ENCODE measurements at regions not wholly inside any gene's neighbourhood (a gene's known extent, or its start where the extent isn't known, plus 50 kb on each side); places are given as distances from the start of the nearest gene placed in this dataset.

GRCh38 chr6:131353876-131354275, 218.6 kb downstream of the AKAP7 start:
- Histone ChIP-seq H3K9ac (no peak overlapping the region), H3K4me1 (ENCODE audit: low read depth, poor library complexity, severe bottlenecking) (no peaks in the 10 kb centered on the region), H3K4me3 (IDR thresholded peaks at IDR 0.05; ENCODE audit: insufficient read depth, low read depth, low read length) (no peak overlapping the region), H3K27me3 (ENCODE audit: insufficient read depth, low read depth) (no peaks in the 10 kb centered on the region), H4K20me1 (ENCODE audit: insufficient read depth) (no peaks in the 10 kb centered on the region), H3K27ac (no peak overlapping the region), H3K36me3 (ENCODE audit: insufficient read depth) (no peaks in the 10 kb centered on the region), H2AFZ (ENCODE audit: low read depth) (no peak overlapping the region), H3K4me2 (no peak overlapping the region), H3K79me2 (ENCODE audit: insufficient read depth, low read depth) (no peaks in the 10 kb centered on the region)
- no peak for TF ChIP-seq CTCF (conservative IDR thresholded peaks at IDR 0.05; ENCODE audit: low read depth, low read length)

GRCh38 chr6:131354356-131354755, 218.7 kb upstream of the ARG1 start:
- Histone ChIP-seq H3K36me3 (ENCODE audit: insufficient read depth) (no peaks in the 10 kb centered on the region), H3K27ac (no peak overlapping the region), H2AFZ (ENCODE audit: low read depth) (no peak overlapping the region)

GRCh38 chr6:131356161-131356560, 216.9 kb upstream of the ARG1 start:
- no peaks in the 10 kb centered on the region for H3K4me1 ChIP-seq (ENCODE audit: low read depth, poor library complexity, severe bottlenecking)
- no peaks in the 10 kb centered on the region for H4K20me1 ChIP-seq (ENCODE audit: insufficient read depth)
- H3K36me3 ChIP-seq (ENCODE audit: insufficient read depth) = no peaks in the 10 kb centered on the region
- H3K4me3 ChIP-seq (IDR thresholded peaks at IDR 0.05; ENCODE audit: insufficient read depth, low read depth, low read length) = no peak overlapping the region
- H3K4me2 ChIP-seq = no peak overlapping the region
- no peak overlapping the region for H3K9ac ChIP-seq
- no peaks in the 10 kb centered on the region for H3K79me2 ChIP-seq (ENCODE audit: insufficient read depth, low read depth)
- H2AFZ ChIP-seq (ENCODE audit: low read depth) = no peak overlapping the region
- no peak overlapping the region for H3K27ac ChIP-seq
- TF ChIP-seq CTCF (conservative IDR thresholded peaks at IDR 0.05; ENCODE audit: low read depth, low read length) = no peak
- no peaks in the 10 kb centered on the region for H3K27me3 ChIP-seq (ENCODE audit: insufficient read depth, low read depth)

More at GRCh38 chr6:131354356-131354755, 218.7 kb upstream of the ARG1 start:
- TF ChIP-seq CTCF (conservative IDR thresholded peaks at IDR 0.05; ENCODE audit: low read depth, low read length) = no peak
- H4K20me1 ChIP-seq (ENCODE audit: insufficient read depth) = no peaks in the 10 kb centered on the region
- H3K4me1 ChIP-seq (ENCODE audit: low read depth, poor library complexity, severe bottlenecking) = no peaks in the 10 kb centered on the region
- no peak overlapping the region for H3K4me2 ChIP-seq
- H3K79me2 ChIP-seq (ENCODE audit: insufficient read depth, low read depth) = no peaks in the 10 kb centered on the region
- H3K4me3 ChIP-seq (IDR thresholded peaks at IDR 0.05; ENCODE audit: insufficient read depth, low read depth, low read length) = no peak overlapping the region
- no peak overlapping the region for H3K9ac ChIP-seq
- no peaks in the 10 kb centered on the region for H3K27me3 ChIP-seq (ENCODE audit: insufficient read depth, low read depth)

GRCh38 chr6:131357501-131357900, 215.5 kb upstream of the ARG1 start:
- H3K9ac ChIP-seq = no peak overlapping the region
- H3K4me1 ChIP-seq (ENCODE audit: low read depth, poor library complexity, severe bottlenecking) = no peaks in the 10 kb centered on the region
- no peaks in the 10 kb centered on the region for H3K79me2 ChIP-seq (ENCODE audit: insufficient read depth, low read depth)
- H3K4me2 ChIP-seq = no peak overlapping the region
- H2AFZ ChIP-seq (ENCODE audit: low read depth) = no peak overlapping the region
- H4K20me1 ChIP-seq (ENCODE audit: insufficient read depth) = no peaks in the 10 kb centered on the region
- H3K36me3 ChIP-seq (ENCODE audit: insufficient read depth) = no peaks in the 10 kb centered on the region
- no peak for TF ChIP-seq CTCF (conservative IDR thresholded peaks at IDR 0.05; ENCODE audit: low read depth, low read length)
- no peaks in the 10 kb centered on the region for H3K27me3 ChIP-seq (ENCODE audit: insufficient read depth, low read depth)
- no peak overlapping the region for H3K27ac ChIP-seq
- no peak overlapping the region for H3K4me3 ChIP-seq (IDR thresholded peaks at IDR 0.05; ENCODE audit: insufficient read depth, low read depth, low read length)

Data from KMS-11 (cell line).